Upper lobe of left lung (tissue), 6 donors: ENCODE measurements at regions not wholly inside any gene's neighbourhood (a gene's known extent, or its start where the extent isn't known, plus 50 kb on each side); places are given as distances from the start of the nearest gene placed in this dataset.

Experiments used
- ATAC-seq, 2 donors: fragments of 200-7000 bp; cut with Tn5 transposase; one replicate each; pipeline ENCODE4 v1.9.1; 2022; ENCODE audit warnings: mild to moderate bottlenecking in 2 of 2, moderate library complexity in 2 of 2; ENCODE audit not compliant: low FRiP score in 2 of 2
- DNase-seq, 2 donors: peaks; one replicate each; pipeline ENCODE4 v3.0.0-alpha.2; 2019 to 2020
- H3K27ac ChIP-seq, 4 donors: fragments of 200-600 bp; sonication (generic); one replicate each; pipeline ENCODE4 v1.5.1; 2016 to 2019
- H3K27me3 ChIP-seq, 4 donors: fragments of 200-600 bp; sonication (generic); one replicate each; pipeline ENCODE4 v1.5.1; 2017 to 2019
- H3K36me3 ChIP-seq, 4 donors: fragments of 200-600 bp; sonication (generic); one replicate each; pipeline ENCODE4 v1.5.1; 2016 to 2019
- H3K4me1 ChIP-seq, 4 donors: fragments of 200-600 bp; sonication (generic); one replicate each; pipeline ENCODE4 v1.5.1; 2018 to 2019
- H3K4me3 ChIP-seq, 4 donors: fragments of 200-600 bp; sonication (generic); one replicate each; pipeline ENCODE4 v1.5.1; 2017 to 2019; ENCODE audit warnings: mild to moderate bottlenecking in 2 of 4, moderate library complexity in 1 of 4
- H3K9me3 ChIP-seq, 4 donors: fragments of 200-600 bp; sonication (generic); one replicate each; pipeline ENCODE4 v1.5.1; 2018 to 2019
- CTCF ChIP-seq, 6 experiments: fragments of 450-650 bp in 4 of 6; fragments of 200-600 bp in 2 of 6; sonication (generic) in 2 of 6; IDR thresholded peaks; one replicate each; pipeline ENCODE4 v1.5.1; 2016 to 2019; ENCODE audit warnings: antibody characterized with exemption in 6 of 6
- EP300 ChIP-seq, 4 donors: sonication (generic); formaldehyde crosslinking; IDR thresholded peaks; one replicate each; pipeline ENCODE4 v1.5.1; 2017; ENCODE audit warnings: antibody characterized with exemption in 4 of 4, control low read depth in 2 of 4
- POLR2A ChIP-seq, 4 donors: fragments of 450-650 bp; IDR thresholded peaks; one replicate each; pipeline ENCODE4 v1.5.1; 2016 to 2017; ENCODE audit warnings: antibody characterized with exemption in 4 of 4, mild to moderate bottlenecking in 2 of 4
- POLR2AphosphoS5 ChIP-seq, 2 donors: sonication (generic); formaldehyde crosslinking; IDR thresholded peaks; one replicate each; pipeline ENCODE4 v1.5.1; 2017; ENCODE audit warnings: antibody characterized with exemption in 2 of 2
- WGBS, 2 donors: methylation state at CpG; one replicate each; pipeline ENCODE4 v1.1.5; 2017 to 2018; 5-methylcytosine and 5-hydroxymethylcytosine counted together
- donor health status: DM: no; HTN: no; CAD: no; lungs with moderate emphysema.
- donor health status: DM: no; HTN: yes; CAD: no; lungs with severe emphysema.

GRCh38 chr2:18214936-18215335 lies 336.5 kb downstream of the KCNS3 start:
- H3K4me3 ChIP-seq: no peak overlapping the region
- ATAC-seq (no peak), DNase-seq (no peak)
- WGBS, 2 donors: 81 to 83% methylated on average over 2 of the region's 2 CpGs
- H3K36me3 ChIP-seq: no peaks in the 10 kb centered on the region
- H3K9me3 ChIP-seq: no peaks in the 10 kb centered on the region
- H3K27me3 ChIP-seq: no peaks in the 10 kb centered on the region
- H3K4me1 ChIP-seq: no peaks in the 10 kb centered on the region
- no peak for TF ChIP-seq POLR2AphosphoS5 (IDR thresholded peaks at IDR 0.05)
- TF ChIP-seq POLR2A (IDR thresholded peaks at IDR 0.05): no peak
- TF ChIP-seq EP300 (IDR thresholded peaks at IDR 0.05): no peak
- no peak for TF ChIP-seq CTCF (IDR thresholded peaks at IDR 0.05)
- no peak overlapping the region for H3K27ac ChIP-seq

GRCh38 chr2:18213986-18214385 lies 335.5 kb downstream of the KCNS3 start:
- 87 to 88% methylated on average over 11 of the region's 11 CpGs for WGBS, 2 donors

GRCh38 chr2:18209934-18210639 lies 331.6 kb downstream of the KCNS3 start:
- 77 to 79% methylated on average over 4 of the region's 4 CpGs for WGBS, 2 donors
- DNase-seq (no peak), ATAC-seq (peak in 1 of 2 donors; percentile 91)
- Histone ChIP-seq H3K27me3 (no peaks in the 10 kb centered on the region), H3K4me3 (no peak overlapping the region), H3K9me3 (no peaks in the 10 kb centered on the region), H3K36me3 (no peaks in the 10 kb centered on the region), H3K27ac (no peak overlapping the region), H3K4me1 (no peaks in the 10 kb centered on the region)
- TF ChIP-seq POLR2A (IDR thresholded peaks at IDR 0.05) (no peak), POLR2AphosphoS5 (IDR thresholded peaks at IDR 0.05) (no peak), CTCF (IDR thresholded peaks at IDR 0.05) (no peak), EP300 (IDR thresholded peaks at IDR 0.05) (no peak)

More at GRCh38 chr2:18213986-18214385, 335.5 kb downstream of the KCNS3 start:
- no peaks in the 10 kb centered on the region for H3K9me3 ChIP-seq
- no peaks in the 10 kb centered on the region for H3K36me3 ChIP-seq
- no peaks in the 10 kb centered on the region for H3K27me3 ChIP-seq
- no peak overlapping the region for H3K27ac ChIP-seq
- no peak for ATAC-seq
- no peaks in the 10 kb centered on the region for H3K4me1 ChIP-seq
- TF ChIP-seq CTCF (IDR thresholded peaks at IDR 0.05) (no peak), EP300 (IDR thresholded peaks at IDR 0.05) (no peak), POLR2AphosphoS5 (IDR thresholded peaks at IDR 0.05) (no peak), POLR2A (IDR thresholded peaks at IDR 0.05) (no peak)
- DNase-seq: peak in 1 of 2 donors; percentile 14
- H3K4me3 ChIP-seq: no peak overlapping the region

- Histone ChIP-seq H3K4me3 (no peak overlapping the region), H3K27ac (no peak overlapping the region), H3K27me3 (no peaks in the 10 kb centered on the region), H3K36me3 (no peaks in the 10 kb centered on the region), H3K4me1 (no peaks in the 10 kb centered on the region), H3K9me3 (no peaks in the 10 kb centered on the region)
- ATAC-seq (no peak), DNase-seq (no peak)
- 66 to 75% methylated on average over 1 of the region's 1 CpG for WGBS, 2 donors
- TF ChIP-seq CTCF (IDR thresholded peaks at IDR 0.05) (no peak), POLR2A (IDR thresholded peaks at IDR 0.05) (no peak), POLR2AphosphoS5 (IDR thresholded peaks at IDR 0.05) (no peak), EP300 (IDR thresholded peaks at IDR 0.05) (no peak)
These were observed 330.5 kb downstream of the KCNS3 start for GRCh38 chr2:18208956-18209355.

- WGBS, 2 donors: 100% methylated on average over 1 of the region's 1 CpG
- no peak for ATAC-seq
These were observed 322.3 kb downstream of the KCNS3 start for GRCh38 chr2:18200771-18201170.

More at GRCh38 chr2:18200771-18201170, 322.3 kb downstream of the KCNS3 start:
- Histone ChIP-seq H3K27me3 (no peaks in the 10 kb centered on the region), H3K4me3 (no peak overlapping the region), H3K36me3 (no peaks in the 10 kb centered on the region), H3K27ac (no peak overlapping the region), H3K4me1 (no peaks in the 10 kb centered on the region), H3K9me3 (no peaks in the 10 kb centered on the region)
- no peak for TF ChIP-seq CTCF (IDR thresholded peaks at IDR 0.05)
- no peak for TF ChIP-seq EP300 (IDR thresholded peaks at IDR 0.05)
- no peak for TF ChIP-seq POLR2A (IDR thresholded peaks at IDR 0.05)
- no peak for TF ChIP-seq POLR2AphosphoS5 (IDR thresholded peaks at IDR 0.05)
- DNase-seq: no peak
